Ishikawa (cell line): ENCODE measurements at regions not wholly inside any gene's neighbourhood (a gene's known extent, or its start where the extent isn't known, plus 50 kb on each side); places are given as distances from the start of the nearest gene placed in this dataset.

Experiments
- CEBPB ChIP-seq: IDR thresholded peaks from 2 replicates; pipeline ENCODE4 v1.6.1; 2012
- CREB1 ChIP-seq: IDR thresholded peaks from 2 replicates; pipeline ENCODE4 v1.6.1; 2012; ENCODE audit warnings: low read depth
- EGR1 ChIP-seq: IDR thresholded peaks from 2 replicates; pipeline ENCODE4 v1.6.1; 2012
- EP300 ChIP-seq: IDR thresholded peaks from 2 replicates; pipeline ENCODE4 v1.6.1; 2012; ENCODE audit warnings: borderline replicate concordance
- FOXM1 ChIP-seq: IDR thresholded peaks from 2 replicates; pipeline ENCODE4 v1.6.1; 2012; ENCODE audit warnings: low read depth, borderline replicate concordance
- MAX ChIP-seq: IDR thresholded peaks from 2 replicates; pipeline ENCODE4 v1.6.1; 2012
- NFIC ChIP-seq: IDR thresholded peaks from 2 replicates; pipeline ENCODE4 v1.6.1; 2012
- RAD21 ChIP-seq: IDR thresholded peaks from 2 replicates; pipeline ENCODE4 v1.6.1; 2012; ENCODE audit warnings: low read depth
- REST ChIP-seq: IDR thresholded peaks from 2 replicates; pipeline ENCODE4 v1.6.1; 2012; ENCODE audit warnings: low read depth, mild to moderate bottlenecking
- TAF1 ChIP-seq: IDR thresholded peaks from 2 replicates; pipeline ENCODE4 v1.6.1; 2012; ENCODE audit warnings: low read depth, mild to moderate bottlenecking
- TCF12 ChIP-seq: IDR thresholded peaks from 2 replicates; pipeline ENCODE4 v1.6.1; 2012; ENCODE audit warnings: low read depth
- TEAD4 ChIP-seq: IDR thresholded peaks from 2 replicates; pipeline ENCODE4 v1.6.1; 2012
- USF1 ChIP-seq: IDR thresholded peaks from 2 replicates; pipeline ENCODE4 v1.6.1; 2012
- YY1 ChIP-seq: IDR thresholded peaks from 2 replicates; pipeline ENCODE4 v1.6.1; 2012; ENCODE audit warnings: low read depth
- ZBTB7A ChIP-seq: IDR thresholded peaks from 2 replicates; pipeline ENCODE4 v1.6.1; 2012; ENCODE audit warnings: low read depth

GRCh38 chr22:49320714-49321476 lies 506.8 kb downstream of the BRD1 start:
- no peak for TF ChIP-seq MAX
- no peak for TF ChIP-seq EP300
- TF ChIP-seq ZBTB7A: no peak
- no peak for TF ChIP-seq CEBPB
- TF ChIP-seq RAD21: no peak
- TF ChIP-seq REST: no peak
- TF ChIP-seq CREB1: no peak
- no peak for TF ChIP-seq USF1
- no peak for TF ChIP-seq FOXM1
- no peak for TF ChIP-seq TEAD4

- no peak for TF ChIP-seq EP300
- TF ChIP-seq ZBTB7A: no peak
- TF ChIP-seq TAF1: no peak
- no peak for TF ChIP-seq RAD21
- TF ChIP-seq TEAD4: no peak
- TF ChIP-seq MAX: no peak
- TF ChIP-seq TCF12: no peak
- TF ChIP-seq NFIC: no peak
- TF ChIP-seq EGR1: no peak
- TF ChIP-seq CEBPB: no peak
Measured at GRCh38 chr22:49317369-49317768, 510.3 kb downstream of the BRD1 start.

- TF ChIP-seq TAF1 (no peak), FOXM1 (no peak), EP300 (no peak), CEBPB (no peak), TCF12 (no peak), YY1 (no peak), REST (no peak), TEAD4 (no peak), CREB1 (no peak), RAD21 (no peak), NFIC (no peak), MAX (no peak), ZBTB7A (no peak)
Measured at GRCh38 chr22:49312601-49313000, 515.1 kb downstream of the BRD1 start.

- TF ChIP-seq EP300: no peak
- TF ChIP-seq TEAD4: no peak
- no peak for TF ChIP-seq CEBPB
- no peak for TF ChIP-seq FOXM1
- no peak for TF ChIP-seq EGR1
- no peak for TF ChIP-seq CREB1
- TF ChIP-seq MAX: no peak
- TF ChIP-seq REST: no peak
- no peak for TF ChIP-seq NFIC
- TF ChIP-seq RAD21: no peak
- no peak for TF ChIP-seq ZBTB7A
- TF ChIP-seq TCF12: no peak
- TF ChIP-seq USF1: no peak
- no peak for TF ChIP-seq TAF1
- TF ChIP-seq YY1: no peak
Measured at GRCh38 chr22:49310354-49310753, 517.3 kb downstream of the BRD1 start.
